ENCODE measurements at regions not wholly inside any gene's neighbourhood (a gene's known extent, or its start where the extent isn't known, plus 50 kb on each side); places are given as distances from the start of the nearest gene placed in this dataset.

DNA sequence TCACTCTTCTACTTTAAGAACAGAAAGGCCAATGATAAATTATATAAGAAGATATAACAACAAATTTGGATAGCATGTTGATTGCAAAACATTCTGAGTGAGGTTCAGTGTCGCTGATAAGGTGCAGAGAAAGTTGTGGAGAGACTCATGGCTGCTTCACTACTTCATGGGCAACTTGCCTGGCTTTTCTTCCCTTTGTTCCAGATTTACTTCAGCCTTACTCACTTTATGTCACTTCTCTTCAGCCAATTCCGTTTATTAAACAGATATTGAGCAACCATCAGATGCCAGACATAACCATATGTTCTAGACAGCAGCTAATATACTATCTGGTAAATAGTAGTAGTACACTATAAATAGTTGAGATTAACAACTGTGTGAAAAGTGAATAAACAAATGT lies 150.0 kb upstream of the CHL1 start:
- TF ChIP-seq, protein P1, sequence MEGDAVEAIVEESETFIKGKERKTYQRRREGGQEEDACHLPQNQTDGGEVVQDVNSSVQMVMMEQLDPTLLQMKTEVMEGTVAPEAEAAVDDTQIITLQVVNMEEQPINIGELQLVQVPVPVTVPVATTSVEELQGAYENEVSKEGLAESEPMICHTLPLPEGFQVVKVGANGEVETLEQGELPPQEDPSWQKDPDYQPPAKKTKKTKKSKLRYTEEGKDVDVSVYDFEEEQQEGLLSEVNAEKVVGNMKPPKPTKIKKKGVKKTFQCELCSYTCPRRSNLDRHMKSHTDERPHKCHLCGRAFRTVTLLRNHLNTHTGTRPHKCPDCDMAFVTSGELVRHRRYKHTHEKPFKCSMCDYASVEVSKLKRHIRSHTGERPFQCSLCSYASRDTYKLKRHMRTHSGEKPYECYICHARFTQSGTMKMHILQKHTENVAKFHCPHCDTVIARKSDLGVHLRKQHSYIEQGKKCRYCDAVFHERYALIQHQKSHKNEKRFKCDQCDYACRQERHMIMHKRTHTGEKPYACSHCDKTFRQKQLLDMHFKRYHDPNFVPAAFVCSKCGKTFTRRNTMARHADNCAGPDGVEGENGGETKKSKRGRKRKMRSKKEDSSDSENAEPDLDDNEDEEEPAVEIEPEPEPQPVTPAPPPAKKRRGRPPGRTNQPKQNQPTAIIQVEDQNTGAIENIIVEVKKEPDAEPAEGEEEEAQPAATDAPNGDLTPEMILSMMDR (IDR thresholded peaks at IDR 0.05), result no peak
- no peak for TF ChIP-seq POLR2A (IDR thresholded peaks at IDR 0.05)

All from Peyer's patch (tissue), 4 donors.